ENCODE measurements at regions not wholly inside any gene's neighbourhood (a gene's known extent, or its start where the extent isn't known, plus 50 kb on each side); places are given as distances from the start of the nearest gene placed in this dataset.

DNA sequence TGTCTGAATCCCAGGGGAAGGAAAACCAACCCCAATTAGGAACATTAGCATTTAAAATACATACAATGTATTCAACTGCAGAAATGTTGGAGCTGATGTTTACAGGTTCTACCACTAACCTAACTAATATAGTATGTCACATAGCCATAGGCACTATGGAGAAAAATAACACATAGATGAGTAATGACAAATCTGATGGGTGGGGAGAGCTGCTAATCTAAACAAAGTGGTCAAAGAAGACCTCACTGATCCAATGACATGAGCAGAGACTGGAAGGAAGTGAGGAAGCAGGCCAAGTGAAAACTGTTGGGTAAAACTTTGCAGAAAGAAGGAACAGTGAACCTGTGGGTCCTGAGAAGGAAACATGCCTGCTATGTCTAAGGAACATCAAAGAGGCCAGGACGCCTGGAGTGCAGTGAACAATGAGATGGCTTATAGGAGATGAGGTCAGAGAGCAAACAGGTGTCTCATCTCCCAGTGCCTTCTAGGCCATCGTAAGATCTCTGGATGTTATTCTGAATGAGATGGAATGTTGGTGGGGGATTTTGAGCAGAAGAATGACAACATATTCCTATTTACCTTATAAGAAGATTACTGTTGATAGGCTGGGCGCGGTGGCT lies 135.7 kb downstream of the ALDH8A1 start:
- TF ChIP-seq POLR2AphosphoS5 (IDR thresholded peaks at IDR 0.05; ENCODE audit: low read depth, low read length), result no peak
- no peak for TF ChIP-seq TAF1 (IDR thresholded peaks at IDR 0.05; ENCODE audit: low read depth, low read length)
- TF ChIP-seq EP300 (IDR thresholded peaks at IDR 0.05; ENCODE audit: borderline replicate concordance in 1 of 2, low read depth in 2 of 2, low read length in 2 of 2), result no peak
- TF ChIP-seq, protein P1, sequence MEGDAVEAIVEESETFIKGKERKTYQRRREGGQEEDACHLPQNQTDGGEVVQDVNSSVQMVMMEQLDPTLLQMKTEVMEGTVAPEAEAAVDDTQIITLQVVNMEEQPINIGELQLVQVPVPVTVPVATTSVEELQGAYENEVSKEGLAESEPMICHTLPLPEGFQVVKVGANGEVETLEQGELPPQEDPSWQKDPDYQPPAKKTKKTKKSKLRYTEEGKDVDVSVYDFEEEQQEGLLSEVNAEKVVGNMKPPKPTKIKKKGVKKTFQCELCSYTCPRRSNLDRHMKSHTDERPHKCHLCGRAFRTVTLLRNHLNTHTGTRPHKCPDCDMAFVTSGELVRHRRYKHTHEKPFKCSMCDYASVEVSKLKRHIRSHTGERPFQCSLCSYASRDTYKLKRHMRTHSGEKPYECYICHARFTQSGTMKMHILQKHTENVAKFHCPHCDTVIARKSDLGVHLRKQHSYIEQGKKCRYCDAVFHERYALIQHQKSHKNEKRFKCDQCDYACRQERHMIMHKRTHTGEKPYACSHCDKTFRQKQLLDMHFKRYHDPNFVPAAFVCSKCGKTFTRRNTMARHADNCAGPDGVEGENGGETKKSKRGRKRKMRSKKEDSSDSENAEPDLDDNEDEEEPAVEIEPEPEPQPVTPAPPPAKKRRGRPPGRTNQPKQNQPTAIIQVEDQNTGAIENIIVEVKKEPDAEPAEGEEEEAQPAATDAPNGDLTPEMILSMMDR (IDR thresholded peaks at IDR 0.05; ENCODE audit: control extremely low read depth in 1 of 3, insufficient read depth in 1 of 3, low read depth in 1 of 3, low read length in 3 of 3), result no peak
- TF ChIP-seq, protein P2, sequence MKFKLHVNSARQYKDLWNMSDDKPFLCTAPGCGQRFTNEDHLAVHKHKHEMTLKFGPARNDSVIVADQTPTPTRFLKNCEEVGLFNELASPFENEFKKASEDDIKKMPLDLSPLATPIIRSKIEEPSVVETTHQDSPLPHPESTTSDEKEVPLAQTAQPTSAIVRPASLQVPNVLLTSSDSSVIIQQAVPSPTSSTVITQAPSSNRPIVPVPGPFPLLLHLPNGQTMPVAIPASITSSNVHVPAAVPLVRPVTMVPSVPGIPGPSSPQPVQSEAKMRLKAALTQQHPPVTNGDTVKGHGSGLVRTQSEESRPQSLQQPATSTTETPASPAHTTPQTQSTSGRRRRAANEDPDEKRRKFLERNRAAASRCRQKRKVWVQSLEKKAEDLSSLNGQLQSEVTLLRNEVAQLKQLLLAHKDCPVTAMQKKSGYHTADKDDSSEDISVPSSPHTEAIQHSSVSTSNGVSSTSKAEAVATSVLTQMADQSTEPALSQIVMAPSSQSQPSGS (IDR thresholded peaks at IDR 0.05; ENCODE audit: low read length), result no peak
- no peak for TF ChIP-seq JUND (IDR thresholded peaks at IDR 0.05; ENCODE audit: low read length)
